ENCODE measurements at regions not wholly inside any gene's neighbourhood (a gene's known extent, or its start where the extent isn't known, plus 50 kb on each side); places are given as distances from the start of the nearest gene placed in this dataset.

DNA sequence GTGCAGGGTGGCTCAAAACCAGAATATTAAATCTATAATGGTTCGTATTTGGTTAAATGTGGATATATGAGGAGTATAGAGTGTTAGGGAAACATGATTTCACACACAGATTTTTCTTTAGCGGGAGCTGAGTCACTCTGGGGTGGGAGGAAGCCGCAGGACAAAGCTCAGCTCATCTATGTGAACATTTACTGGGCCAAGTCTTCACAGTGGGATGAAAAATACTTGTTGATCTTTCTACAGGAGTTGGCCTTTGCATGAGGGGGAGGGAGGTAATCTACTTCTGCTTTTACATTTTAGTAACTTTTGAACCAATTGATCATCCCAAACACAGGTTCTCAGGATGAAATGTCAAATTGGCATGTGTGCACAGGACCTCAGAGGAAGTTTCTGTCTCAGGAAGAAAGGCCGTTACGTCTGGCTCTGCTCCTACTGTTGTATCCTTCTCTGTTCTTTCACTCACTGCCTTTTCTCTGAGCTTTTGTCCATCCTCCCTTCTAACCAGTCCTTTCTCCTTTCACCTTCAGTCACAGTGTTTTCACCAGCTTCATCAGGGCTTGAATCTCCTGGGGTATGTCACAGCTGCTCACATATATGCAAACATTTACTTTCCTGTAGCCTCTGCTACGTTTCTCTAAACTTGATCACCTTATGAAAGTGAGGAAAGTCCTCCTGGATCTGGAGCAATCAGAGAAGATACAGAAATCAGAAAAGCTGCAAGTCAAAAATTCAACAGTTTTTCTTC lies 943.3 kb upstream of the FANCL start:
- TF ChIP-seq, protein P1, sequence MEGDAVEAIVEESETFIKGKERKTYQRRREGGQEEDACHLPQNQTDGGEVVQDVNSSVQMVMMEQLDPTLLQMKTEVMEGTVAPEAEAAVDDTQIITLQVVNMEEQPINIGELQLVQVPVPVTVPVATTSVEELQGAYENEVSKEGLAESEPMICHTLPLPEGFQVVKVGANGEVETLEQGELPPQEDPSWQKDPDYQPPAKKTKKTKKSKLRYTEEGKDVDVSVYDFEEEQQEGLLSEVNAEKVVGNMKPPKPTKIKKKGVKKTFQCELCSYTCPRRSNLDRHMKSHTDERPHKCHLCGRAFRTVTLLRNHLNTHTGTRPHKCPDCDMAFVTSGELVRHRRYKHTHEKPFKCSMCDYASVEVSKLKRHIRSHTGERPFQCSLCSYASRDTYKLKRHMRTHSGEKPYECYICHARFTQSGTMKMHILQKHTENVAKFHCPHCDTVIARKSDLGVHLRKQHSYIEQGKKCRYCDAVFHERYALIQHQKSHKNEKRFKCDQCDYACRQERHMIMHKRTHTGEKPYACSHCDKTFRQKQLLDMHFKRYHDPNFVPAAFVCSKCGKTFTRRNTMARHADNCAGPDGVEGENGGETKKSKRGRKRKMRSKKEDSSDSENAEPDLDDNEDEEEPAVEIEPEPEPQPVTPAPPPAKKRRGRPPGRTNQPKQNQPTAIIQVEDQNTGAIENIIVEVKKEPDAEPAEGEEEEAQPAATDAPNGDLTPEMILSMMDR (IDR thresholded peaks at IDR 0.05) = no peak
- TF ChIP-seq EP300 (IDR thresholded peaks at IDR 0.05) = no peak
